ENCODE measurements at regions not wholly inside any gene's neighbourhood (a gene's known extent, or its start where the extent isn't known, plus 50 kb on each side); places are given as distances from the start of the nearest gene placed in this dataset.
"Not testable (repeated sequence)": the region's sequence is repeated elsewhere in the genome, so short reads cannot be mapped to it uniquely, and the experiment has no call there.

DNA sequence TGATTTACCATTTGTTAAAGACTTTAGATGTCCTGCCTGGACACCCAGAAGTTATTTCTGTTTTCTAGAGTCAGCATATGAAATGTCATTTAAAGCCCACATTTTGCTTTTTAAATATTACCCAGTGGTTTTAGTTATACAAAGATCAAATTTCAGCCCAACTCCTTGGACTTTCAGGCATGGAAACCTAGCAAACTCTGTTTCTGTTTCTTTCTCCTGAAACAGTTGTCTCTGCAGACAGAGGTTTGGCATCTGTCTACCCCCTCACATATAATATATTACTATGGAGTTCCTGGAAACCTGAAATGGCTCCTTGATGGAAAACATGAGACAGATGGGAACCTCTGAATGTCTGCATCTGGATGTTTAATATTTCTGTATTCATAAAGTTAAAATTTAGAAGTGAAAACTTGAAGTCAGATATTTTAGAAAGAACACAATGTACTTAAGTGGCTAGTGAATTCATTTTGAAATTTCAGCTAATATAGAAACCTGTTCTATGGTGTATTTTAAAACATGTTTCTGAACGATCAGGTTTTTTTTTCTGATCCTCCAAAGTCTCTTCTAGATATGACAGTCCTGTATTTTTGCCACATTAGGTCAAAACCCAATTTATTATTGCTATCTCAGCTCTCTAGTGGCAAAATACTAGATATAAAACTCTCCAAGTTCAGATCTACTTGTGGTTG, 743.3 kb downstream of the CD109 start:
- Histone ChIP-seq H3K4me3 (ENCODE audit: low read depth in 1 of 2, low read length in 1 of 2) (no peak overlapping the region), H3K27ac (no peak overlapping the region), H3K4me1 (ENCODE audit: control insufficient read depth in 1 of 2, insufficient read depth in 1 of 2, low read depth in 1 of 2, low read length in 1 of 2) (no peaks in the 10 kb centered on the region), H3K9me3 (no peaks in the 10 kb centered on the region), H3K27me3 (no peaks in the 10 kb centered on the region), H3K36me3 (no peaks in the 10 kb centered on the region)
- TF ChIP-seq, protein P1, sequence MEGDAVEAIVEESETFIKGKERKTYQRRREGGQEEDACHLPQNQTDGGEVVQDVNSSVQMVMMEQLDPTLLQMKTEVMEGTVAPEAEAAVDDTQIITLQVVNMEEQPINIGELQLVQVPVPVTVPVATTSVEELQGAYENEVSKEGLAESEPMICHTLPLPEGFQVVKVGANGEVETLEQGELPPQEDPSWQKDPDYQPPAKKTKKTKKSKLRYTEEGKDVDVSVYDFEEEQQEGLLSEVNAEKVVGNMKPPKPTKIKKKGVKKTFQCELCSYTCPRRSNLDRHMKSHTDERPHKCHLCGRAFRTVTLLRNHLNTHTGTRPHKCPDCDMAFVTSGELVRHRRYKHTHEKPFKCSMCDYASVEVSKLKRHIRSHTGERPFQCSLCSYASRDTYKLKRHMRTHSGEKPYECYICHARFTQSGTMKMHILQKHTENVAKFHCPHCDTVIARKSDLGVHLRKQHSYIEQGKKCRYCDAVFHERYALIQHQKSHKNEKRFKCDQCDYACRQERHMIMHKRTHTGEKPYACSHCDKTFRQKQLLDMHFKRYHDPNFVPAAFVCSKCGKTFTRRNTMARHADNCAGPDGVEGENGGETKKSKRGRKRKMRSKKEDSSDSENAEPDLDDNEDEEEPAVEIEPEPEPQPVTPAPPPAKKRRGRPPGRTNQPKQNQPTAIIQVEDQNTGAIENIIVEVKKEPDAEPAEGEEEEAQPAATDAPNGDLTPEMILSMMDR (IDR thresholded peaks at IDR 0.05): no peak

DNA sequence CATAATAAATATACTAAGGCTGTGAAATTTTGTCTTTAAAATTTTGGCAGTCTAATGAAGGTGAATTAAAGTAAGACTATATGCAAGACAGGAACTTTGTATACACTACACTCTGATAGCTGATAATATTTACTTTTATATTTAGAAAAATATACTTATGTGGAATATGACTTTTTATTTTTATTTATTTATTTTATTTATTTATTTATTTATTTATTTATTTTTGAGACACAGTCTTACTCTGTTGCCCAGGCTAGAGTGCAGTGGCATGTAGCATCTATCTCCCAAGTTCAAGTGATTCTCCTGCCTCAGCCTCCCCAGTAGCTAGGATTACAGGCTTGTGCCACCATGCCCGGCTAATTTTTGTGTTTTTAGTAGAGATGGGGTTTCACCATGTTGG, 742.4 kb downstream of the CD109 start:
- not testable (repeated sequence) for H3K27me3 ChIP-seq; H3K27ac ChIP-seq; H3K36me3 ChIP-seq; H3K4me3 ChIP-seq (ENCODE audit: low read depth in 1 of 2, low read length in 1 of 2); H3K4me1 ChIP-seq (ENCODE audit: control insufficient read depth in 1 of 2, insufficient read depth in 1 of 2, low read depth in 1 of 2, low read length in 1 of 2); H3K9me3 ChIP-seq

DNA sequence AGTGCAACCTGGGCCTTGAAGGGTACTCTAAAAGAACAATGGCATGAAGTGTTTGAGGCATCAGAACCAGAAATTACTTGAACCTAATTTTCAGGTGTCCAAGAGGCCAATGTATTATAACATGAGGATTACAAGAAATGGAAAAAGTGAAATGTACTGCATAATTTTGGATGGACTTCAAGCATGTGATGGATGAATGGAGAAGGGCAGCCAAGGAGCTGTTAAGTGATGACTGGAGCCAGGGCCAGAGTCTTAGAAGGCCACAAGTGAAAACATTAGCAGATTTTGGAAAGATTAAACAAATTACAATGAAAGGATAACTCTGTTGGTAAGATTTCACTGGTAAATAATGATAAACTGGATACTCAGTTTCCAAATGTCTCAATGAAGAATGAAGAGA, 738.2 kb downstream of the CD109 start:
- TF ChIP-seq, protein P1 (IDR thresholded peaks at IDR 0.05): no peak
- no peak overlapping the region for H3K4me3 ChIP-seq (ENCODE audit: low read depth in 1 of 2, low read length in 1 of 2)

DNA sequence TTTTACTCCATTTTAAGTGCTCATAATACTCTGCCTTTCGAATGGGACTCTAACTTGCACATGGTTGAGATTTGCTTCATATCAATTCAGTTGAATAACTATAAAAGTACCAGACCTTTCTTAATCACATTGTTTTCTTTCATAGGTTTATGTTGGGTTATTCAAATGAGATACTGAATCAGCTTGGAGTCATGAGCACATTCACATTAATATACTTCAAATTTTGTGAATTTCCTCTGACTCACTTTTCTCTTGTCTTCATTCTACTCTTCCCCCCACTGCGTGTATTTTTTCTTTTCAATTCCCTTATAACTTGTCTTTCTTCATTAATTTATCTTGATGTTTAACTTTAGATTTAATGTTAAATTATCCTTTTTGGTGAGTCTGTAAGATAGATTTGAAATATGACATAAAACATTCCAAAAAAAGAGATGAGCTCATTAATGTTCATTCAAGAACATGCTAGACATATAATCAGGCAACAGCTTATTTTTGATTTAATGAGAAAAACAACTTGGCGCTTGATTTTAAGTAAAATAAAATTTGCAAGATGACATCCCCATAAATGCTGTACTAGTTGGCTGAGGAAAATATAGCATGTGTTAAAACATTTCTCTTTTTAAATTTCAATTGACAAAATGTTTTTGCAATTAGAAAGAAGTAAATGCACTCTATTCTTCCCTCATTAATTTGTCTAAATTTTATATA, 736.0 kb downstream of the CD109 start:
- Histone ChIP-seq H3K27me3 (no peaks in the 10 kb centered on the region), H3K36me3 (no peaks in the 10 kb centered on the region), H3K4me1 (ENCODE audit: control insufficient read depth in 1 of 2, insufficient read depth in 1 of 2, low read depth in 1 of 2, low read length in 1 of 2) (no peaks in the 10 kb centered on the region), H3K9me3 (no peaks in the 10 kb centered on the region), H3K4me3 (ENCODE audit: low read depth in 1 of 2, low read length in 1 of 2) (no peak overlapping the region), H3K27ac (no peak overlapping the region)
- TF ChIP-seq, protein P1 (IDR thresholded peaks at IDR 0.05): no peak

More for the DNA sequence above, 738.2 kb downstream of the CD109 start:
- no peaks in the 10 kb centered on the region for H3K36me3 ChIP-seq
- no peak overlapping the region for H3K27ac ChIP-seq
- no peaks in the 10 kb centered on the region for H3K27me3 ChIP-seq
- H3K4me1 ChIP-seq (ENCODE audit: control insufficient read depth in 1 of 2, insufficient read depth in 1 of 2, low read depth in 1 of 2, low read length in 1 of 2): no peaks in the 10 kb centered on the region
- no peaks in the 10 kb centered on the region for H3K9me3 ChIP-seq

DNA sequence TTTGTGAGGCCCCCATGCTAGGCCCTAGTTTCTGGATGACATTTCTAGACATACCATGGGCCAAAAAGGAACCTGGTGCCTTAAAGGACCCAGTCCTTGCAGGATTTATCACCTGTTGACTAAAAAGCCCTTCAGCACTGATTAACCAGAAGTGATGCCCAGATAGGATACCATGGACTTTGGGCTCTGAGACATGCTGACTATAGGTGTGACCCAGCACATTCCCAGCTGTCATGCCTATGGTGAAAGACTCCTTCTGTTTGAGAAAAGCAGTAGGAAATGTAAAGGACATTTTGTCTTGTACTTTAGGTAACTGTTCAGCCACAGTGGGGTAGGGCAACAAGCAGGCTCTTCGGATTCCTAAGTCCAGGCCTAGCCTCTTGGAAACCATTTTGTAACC, 724.2 kb downstream of the CD109 start:
- Histone ChIP-seq H3K4me1 (ENCODE audit: control insufficient read depth in 1 of 2, insufficient read depth in 1 of 2, low read depth in 1 of 2, low read length in 1 of 2) (no peaks in the 10 kb centered on the region), H3K9me3 (no peaks in the 10 kb centered on the region), H3K27me3 (no peaks in the 10 kb centered on the region), H3K4me3 (ENCODE audit: low read depth in 1 of 2, low read length in 1 of 2) (no peak overlapping the region), H3K36me3 (no peaks in the 10 kb centered on the region), H3K27ac (no peak overlapping the region)
- TF ChIP-seq, protein P1 (IDR thresholded peaks at IDR 0.05): no peak

DNA sequence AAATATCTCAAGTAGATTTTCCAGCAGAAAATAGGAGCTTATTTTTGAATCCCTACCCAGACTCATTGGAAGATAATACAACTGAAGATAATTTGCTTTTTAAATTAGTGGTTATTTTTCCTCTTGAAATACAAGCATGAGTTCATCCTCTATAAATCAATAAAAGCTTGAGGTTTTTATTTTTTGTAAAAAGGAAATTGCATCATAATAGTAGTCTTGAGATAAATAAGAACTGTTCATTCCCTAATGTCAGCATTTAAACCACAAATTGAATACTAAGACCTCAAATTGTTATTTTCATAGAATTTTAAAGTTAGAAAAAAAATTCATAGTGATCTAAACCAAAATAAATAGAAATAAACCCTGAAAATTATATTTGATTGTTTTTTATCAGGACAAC, 719.1 kb downstream of the CD109 start:
- Histone ChIP-seq H3K9me3 (no peaks in the 10 kb centered on the region), H3K4me1 (ENCODE audit: control insufficient read depth in 1 of 2, insufficient read depth in 1 of 2, low read depth in 1 of 2, low read length in 1 of 2) (no peaks in the 10 kb centered on the region), H3K27me3 (no peaks in the 10 kb centered on the region), H3K27ac (no peak overlapping the region), H3K36me3 (no peaks in the 10 kb centered on the region), H3K4me3 (ENCODE audit: low read depth in 1 of 2, low read length in 1 of 2) (no peak overlapping the region)
- TF ChIP-seq, protein P1 (IDR thresholded peaks at IDR 0.05): no peak
